B cell (primary cell): ENCODE measurements at regions not wholly inside any gene's neighbourhood (a gene's known extent, or its start where the extent isn't known, plus 50 kb on each side); places are given as distances from the start of the nearest gene placed in this dataset.

Experiments used
- ATAC-seq: fragments of 200-7000 bp; cut with Tn5 transposase; one replicate; pipeline ENCODE4 v1.10.0; 2021; ENCODE audit warnings: low read depth, mild to moderate bottlenecking, moderate number of reproducible peaks, moderate library complexity
- CTCF ChIA-PET: fragments of 350-600 bp; sonication (Branson Sonifier 250); formaldehyde crosslinking; loops from one replicate; lab custom pipeline; 2021; ENCODE audit warnings: antibody characterized with exemption, inconsistent platforms; lab: Charles Lee
- POLR2A ChIA-PET: fragments of 350-600 bp; sonication (Branson Sonifier 250); formaldehyde crosslinking; loops from one replicate; lab custom pipeline; 2021; ENCODE audit warnings: antibody characterized with exemption; lab: Charles Lee
- DNase-seq: peaks from one replicate; pipeline ENCODE4 v3.0.0; 2013
- H2AFZ ChIP-seq: 2 replicates; pipeline ENCODE4 v1.6.1; 2012; ENCODE audit warnings: mild to moderate bottlenecking, low read depth, low read length; ENCODE audit not compliant: insufficient read depth, poor library complexity, severe bottlenecking
- H3K27ac ChIP-seq, 2 donors: 1 replicate in 1 of 2; 2 replicates in 1 of 2; pipeline ENCODE4 v1.5.1; 2012 to 2013; ENCODE audit warnings: low read length in 2 of 2, mild to moderate bottlenecking in 2 of 2, moderate library complexity in 1 of 2
- H3K27me3 ChIP-seq, 4 experiments: fragments of 200-600 bp in 1 of 4; sonication (generic) in 1 of 4; replicated peaks in 1 of 4; 1 replicate in 2 of 4; 2 replicates in 2 of 4; pipeline versions ENCODE4 v1.6.1 to v1.7.0; 2013 to 2016; ENCODE audit warnings: low read length in 3 of 4, mild to moderate bottlenecking in 2 of 4, mixed read lengths in 1 of 4, moderate library complexity in 1 of 4; ENCODE audit not compliant: insufficient read depth in 4 of 4, control insufficient read depth in 3 of 4; ENCODE audit errors: control extremely low read depth in 1 of 4
- H3K36me3 ChIP-seq, 2 experiments: replicated peaks in 1 of 2; 1 replicate in 1 of 2; 2 replicates in 1 of 2; pipeline versions ENCODE4 v1.6.1 to v1.7.1; 2013; ENCODE audit warnings: low read length in 1 of 2; ENCODE audit not compliant: insufficient read depth in 2 of 2, control insufficient read depth in 1 of 2; ENCODE audit errors: control extremely low read depth in 1 of 2, extremely low read depth in 1 of 2
- H3K4me1 ChIP-seq, 2 donors: fragments of 200-600 bp in 1 of 2; sonication (generic) in 1 of 2; 1 replicate in 1 of 2; 2 replicates in 1 of 2; pipeline versions ENCODE4 v1.5.1 to v1.6.1; 2013 to 2017; ENCODE audit warnings: low read length in 2 of 2; ENCODE audit not compliant: control insufficient read depth in 2 of 2, insufficient read depth in 2 of 2
- H3K4me2 ChIP-seq: replicated peaks from 2 replicates; pipeline ENCODE3; 2012; ENCODE audit warnings: mild to moderate bottlenecking, low read depth, low read length; ENCODE audit not compliant: poor library complexity, severe bottlenecking
- H3K4me3 ChIP-seq, 5 experiments: fragments of 200-600 bp in 1 of 5; sonication (generic) in 1 of 5; 1 replicate in 3 of 5; 2 replicates in 2 of 5; pipeline versions ENCODE4 v1.5.1 to v1.7.0; 2011 to 2016; ENCODE audit warnings: low read length in 4 of 5, mild to moderate bottlenecking in 4 of 5, low read depth in 2 of 5, control low read depth in 1 of 5, moderate library complexity in 1 of 5; ENCODE audit not compliant: insufficient read depth in 1 of 5; ENCODE audit errors: control extremely low read depth in 1 of 5, extremely low read depth in 1 of 5
- H3K79me2 ChIP-seq: fragments of 200-600 bp; sonication (generic); one replicate; pipeline ENCODE4 v1.6.0; 2016; ENCODE audit warnings: low read length; ENCODE audit not compliant: control insufficient read depth, insufficient read depth
- H3K9ac ChIP-seq: fragments of 200-600 bp; sonication (generic); 2 replicates; pipeline ENCODE4 v1.6.1; 2017; ENCODE audit warnings: mild to moderate bottlenecking, low read length, moderate library complexity
- H3K9me3 ChIP-seq, 3 donors: one replicate each; pipeline versions ENCODE4 v1.6.1 to v1.7.1; 2013; ENCODE audit warnings: low read length in 2 of 3; ENCODE audit not compliant: control insufficient read depth in 2 of 3, insufficient read depth in 1 of 3; ENCODE audit errors: control extremely low read depth in 1 of 3
- H4K20me1 ChIP-seq: 2 replicates; pipeline ENCODE4 v1.6.0; 2012; ENCODE audit warnings: mild to moderate bottlenecking, low read length; ENCODE audit not compliant: insufficient read depth, control insufficient read depth, poor library complexity, severe bottlenecking
- H3K27ac Mint-ChIP-seq: one replicate; pipeline ENCODE4 v1.8.0; 2021; ENCODE audit warnings: mixed read lengths
- H3K27me3 Mint-ChIP-seq: one replicate; pipeline ENCODE4 v1.8.0; 2021; ENCODE audit warnings: mixed read lengths
- H3K4me1 Mint-ChIP-seq: one replicate; pipeline ENCODE4 v1.8.0; 2021; ENCODE audit warnings: mixed read lengths
- H3K4me3 Mint-ChIP-seq: one replicate; pipeline ENCODE4 v1.8.0; 2021; ENCODE audit warnings: mixed read lengths
- H3K9me3 Mint-ChIP-seq: one replicate; pipeline ENCODE4 v1.8.0; 2022; ENCODE audit warnings: mixed read lengths; ENCODE audit not compliant: insufficient read depth
- CTCF ChIP-seq: fragments of 200-600 bp; IDR thresholded peaks from one replicate; pipeline ENCODE4 v1.8.0; 2022; ENCODE audit warnings: antibody characterized with exemption, mild to moderate bottlenecking
- EZH2 ChIP-seq: IDR thresholded peaks from 2 replicates; pipeline ENCODE4 v1.6.1; 2012; ENCODE audit warnings: borderline replicate concordance, low read depth, mild to moderate bottlenecking, moderate library complexity, low read length; ENCODE audit not compliant: insufficient read depth, poor library complexity, severe bottlenecking
- WGBS: methylation state at CpG from one replicate; pipeline ENCODE4 v1.1.5; 2013; ENCODE audit warnings: missing lambda C conversion rate; ENCODE audit not compliant: insufficient coverage; 5-methylcytosine and 5-hydroxymethylcytosine counted together
- intact Hi-C: fragments of 100-400 bp; cut with micrococcal nuclease; formaldehyde crosslinking; loops from one replicate; pipeline ENCODE4 v1.10.0; 2022

GRCh38 chr14:51513933-51514332 lies 137.8 kb upstream of the FRMD6 start:
- Mint-ChIP-seq H3K4me3 (no peak overlapping the region), H3K9me3 (no peaks in the 10 kb centered on the region), H3K27ac (no peak overlapping the region), H3K27me3 (peaks cover 12% of the 10 kb centered on the region), H3K4me1 (no peaks in the 10 kb centered on the region)
- Histone ChIP-seq H3K4me2 (no peak overlapping the region), H3K9me3 (no peaks in the 10 kb centered on the region), H3K4me3 (no peak overlapping the region), H3K27me3 (no peaks in the 10 kb centered on the region), H3K27ac (no peak overlapping the region), H3K9ac (no peak overlapping the region), H3K36me3 (no peaks in the 10 kb centered on the region), H3K79me2 (no peaks in the 10 kb centered on the region), H2AFZ (no peak overlapping the region), H4K20me1 (no peaks in the 10 kb centered on the region), H3K4me1 (no peaks in the 10 kb centered on the region)
- DNase-seq: no peak
- ATAC-seq: no peak
- ChIA-PET POLR2A (no interaction called here), CTCF (interaction anchor here (0.8 kb wide), 1 partner anchor 8 kb away, joined by 3 read pairs; no protein-coding TSS in a partner anchor)
- no CpG with 5 or more reads among the region's 2 CpGs for WGBS
- intact Hi-C loops: no loop called here
- TF ChIP-seq CTCF: no peak
- TF ChIP-seq EZH2: no peak

- Histone ChIP-seq H3K27me3 (no peaks in the 10 kb centered on the region), H3K4me2 (no peak overlapping the region), H3K27ac (no peak overlapping the region), H3K4me3 (no peak overlapping the region), H3K4me1 (no peaks in the 10 kb centered on the region), H3K9ac (no peak overlapping the region), H2AFZ (no peak overlapping the region), H4K20me1 (no peaks in the 10 kb centered on the region), H3K9me3 (peaks cover 0 to 3% (median 0%) of the 10 kb centered on the region in 3 donors), H3K79me2 (no peaks in the 10 kb centered on the region), H3K36me3 (no peaks in the 10 kb centered on the region)
- Mint-ChIP-seq H3K4me3 (no peak overlapping the region), H3K9me3 (no peaks in the 10 kb centered on the region), H3K4me1 (no peaks in the 10 kb centered on the region), H3K27me3 (peaks cover 15% of the 10 kb centered on the region), H3K27ac (no peak overlapping the region)
- TF ChIP-seq EZH2: no peak
- TF ChIP-seq CTCF: no peak
- ATAC-seq: no peak
- no peak for DNase-seq
- ChIA-PET POLR2A (no interaction called here), CTCF (no interaction called here)
- intact Hi-C loops: no loop called here
- no CpG with 5 or more reads among the region's 3 CpGs for WGBS
These were observed 136.1 kb upstream of the FRMD6 start for GRCh38 chr14:51515611-51516010.
